Activated CD8-positive, alpha-beta T cell treated with anti-CD3 and anti-CD28 coated beads, Interleukin-2, amount 10 ng/mL, durations not matched to agents 7 days and 5 days (primary cell): ENCODE measurements at regions not wholly inside any gene's neighbourhood (a gene's known extent, or its start where the extent isn't known, plus 50 kb on each side); places are given as distances from the start of the nearest gene placed in this dataset.

Source experiments
- ATAC-seq: fragments of 150-1000 bp; cut with Tn5 transposase; one replicate; pipeline ENCODE4 v1.10.0; 2021; ENCODE audit warnings: moderate library complexity
- CTCF ChIA-PET: fragments of 350-600 bp; sonication (Branson Sonifier 250); formaldehyde crosslinking; loops from one replicate; lab custom pipeline; 2021; ENCODE audit warnings: antibody characterized with exemption; lab: Charles Lee
- POLR2A ChIA-PET: fragments of 350-600 bp; sonication (Branson Sonifier 250); formaldehyde crosslinking; loops from one replicate; lab custom pipeline; 2021; ENCODE audit warnings: antibody characterized with exemption; lab: Charles Lee
- DNase-seq: peaks from one replicate; pipeline ENCODE4 v3.0.0-alpha.2; 2020
- H3K27ac Mint-ChIP-seq: one replicate; pipeline ENCODE4 v1.8.0; 2021; ENCODE audit warnings: mild to moderate bottlenecking, mixed read lengths
- H3K27me3 Mint-ChIP-seq: one replicate; pipeline ENCODE4 v1.8.0; 2021; ENCODE audit warnings: low read depth, mixed read lengths
- H3K36me3 Mint-ChIP-seq: one replicate; pipeline ENCODE4 v1.8.0; 2021; ENCODE audit warnings: low read depth, mixed read lengths
- H3K4me1 Mint-ChIP-seq: one replicate; pipeline ENCODE4 v1.8.0; 2021; ENCODE audit warnings: low read depth, mixed read lengths
- H3K4me3 Mint-ChIP-seq: one replicate; pipeline ENCODE4 v1.8.0; 2021; ENCODE audit warnings: mild to moderate bottlenecking, mixed read lengths
- H3K9me3 Mint-ChIP-seq: one replicate; pipeline ENCODE4 v1.8.0; 2022; ENCODE audit warnings: mixed read lengths; ENCODE audit not compliant: insufficient read depth

- no peaks in the 10 kb centered on the region for H3K36me3 Mint-ChIP-seq
- H3K9me3 Mint-ChIP-seq = no peaks in the 10 kb centered on the region
- ChIA-PET CTCF (no interaction called here), POLR2A (no interaction called here)
- ATAC-seq = no peak
- no peaks in the 10 kb centered on the region for H3K4me1 Mint-ChIP-seq
- DNase-seq = no peak
- no peak overlapping the region for H3K27ac Mint-ChIP-seq
- H3K4me3 Mint-ChIP-seq = no peak overlapping the region
- H3K27me3 Mint-ChIP-seq = no peaks in the 10 kb centered on the region
These were observed 813.8 kb upstream of the HTR2C start for GRCh38 chrX:113770071-113770470.

GRCh38 chrX:113759422-113759821 lies 824.5 kb upstream of the HTR2C start:
- ChIA-PET CTCF (no interaction called here), POLR2A (no interaction called here)
- Mint-ChIP-seq H3K27me3 (no peaks in the 10 kb centered on the region), H3K36me3 (no peaks in the 10 kb centered on the region), H3K4me3 (no peak overlapping the region), H3K9me3 (no peaks in the 10 kb centered on the region), H3K27ac (no peak overlapping the region), H3K4me1 (no peaks in the 10 kb centered on the region)
- no peak for DNase-seq
- ATAC-seq = no peak

- no peaks in the 10 kb centered on the region for H3K36me3 Mint-ChIP-seq
- ChIA-PET POLR2A (no interaction called here), CTCF (no interaction called here)
- no peak overlapping the region for H3K4me3 Mint-ChIP-seq
- ATAC-seq (no peak), DNase-seq (no peak)
- peaks cover 2% of the 10 kb centered on the region for H3K4me1 Mint-ChIP-seq
- H3K9me3 Mint-ChIP-seq = no peaks in the 10 kb centered on the region
- no peaks in the 10 kb centered on the region for H3K27me3 Mint-ChIP-seq
- no peak overlapping the region for H3K27ac Mint-ChIP-seq
These were observed 836.5 kb upstream of the HTR2C start for GRCh38 chrX:113747274-113747973.

GRCh38 chrX:113743069-113743468 lies 840.8 kb upstream of the HTR2C start:
- ChIA-PET CTCF (no interaction called here), POLR2A (no interaction called here)
- Mint-ChIP-seq H3K9me3 (peaks cover 4% of the 10 kb centered on the region), H3K4me1 (peaks cover 2% of the 10 kb centered on the region), H3K4me3 (no peak overlapping the region), H3K36me3 (no peaks in the 10 kb centered on the region), H3K27me3 (no peaks in the 10 kb centered on the region), H3K27ac (no peak overlapping the region)
- DNase-seq = no peak
- ATAC-seq = no peak

- ATAC-seq = no peak
- H3K27me3 Mint-ChIP-seq = no peaks in the 10 kb centered on the region
These were observed 842.1 kb upstream of the HTR2C start for GRCh38 chrX:113741744-113742143.

GRCh38 chrX:113728937-113729336 lies 854.9 kb upstream of the HTR2C start:
- Mint-ChIP-seq H3K36me3 (no peaks in the 10 kb centered on the region), H3K4me1 (no peaks in the 10 kb centered on the region), H3K9me3 (no peaks in the 10 kb centered on the region), H3K27ac (no peak overlapping the region), H3K4me3 (no peak overlapping the region), H3K27me3 (no peaks in the 10 kb centered on the region)
- ChIA-PET POLR2A (no interaction called here), CTCF (no interaction called here)
- no peak for ATAC-seq
- DNase-seq = no peak

More at GRCh38 chrX:113741744-113742143, 842.1 kb upstream of the HTR2C start:
- no peaks in the 10 kb centered on the region for H3K36me3 Mint-ChIP-seq
- CTCF ChIA-PET = no interaction called here
- no peak overlapping the region for H3K27ac Mint-ChIP-seq
- POLR2A ChIA-PET = no interaction called here
- peaks cover 4% of the 10 kb centered on the region for H3K9me3 Mint-ChIP-seq
- no peak for DNase-seq
- H3K4me3 Mint-ChIP-seq = no peak overlapping the region
- peaks cover 2% of the 10 kb centered on the region for H3K4me1 Mint-ChIP-seq

- Mint-ChIP-seq H3K36me3 (no peaks in the 10 kb centered on the region), H3K4me3 (no peak overlapping the region), H3K9me3 (no peaks in the 10 kb centered on the region), H3K4me1 (no peaks in the 10 kb centered on the region), H3K27ac (no peak overlapping the region), H3K27me3 (no peaks in the 10 kb centered on the region)
- CTCF ChIA-PET = no interaction called here
- POLR2A ChIA-PET = no interaction called here
- DNase-seq (no peak), ATAC-seq (no peak)
These were observed 857.0 kb upstream of the HTR2C start for GRCh38 chrX:113726898-113727297.

GRCh38 chrX:113726466-113726865 lies 857.4 kb upstream of the HTR2C start:
- Mint-ChIP-seq H3K36me3 (no peaks in the 10 kb centered on the region), H3K4me3 (no peak overlapping the region), H3K4me1 (no peaks in the 10 kb centered on the region), H3K27me3 (no peaks in the 10 kb centered on the region), H3K27ac (no peak overlapping the region), H3K9me3 (no peaks in the 10 kb centered on the region)
- DNase-seq = no peak
- ATAC-seq = no peak
- ChIA-PET POLR2A (no interaction called here), CTCF (no interaction called here)

- Mint-ChIP-seq H3K36me3 (no peaks in the 10 kb centered on the region), H3K27me3 (no peaks in the 10 kb centered on the region), H3K27ac (no peak overlapping the region), H3K4me1 (no peaks in the 10 kb centered on the region), H3K4me3 (no peak overlapping the region), H3K9me3 (no peaks in the 10 kb centered on the region)
- ChIA-PET CTCF (no interaction called here), POLR2A (no interaction called here)
- DNase-seq = no peak
- no peak for ATAC-seq
These were observed 857.9 kb upstream of the HTR2C start for GRCh38 chrX:113726009-113726408.

GRCh38 chrX:113699939-113700338 lies 859.3 kb upstream of the AMOT start:
- H3K9me3 Mint-ChIP-seq = no peaks in the 10 kb centered on the region
- no peak overlapping the region for H3K27ac Mint-ChIP-seq
- H3K36me3 Mint-ChIP-seq = no peaks in the 10 kb centered on the region
- H3K4me1 Mint-ChIP-seq = no peaks in the 10 kb centered on the region
- no peak overlapping the region for H3K4me3 Mint-ChIP-seq
- CTCF ChIA-PET = no interaction called here
- DNase-seq = no peak
- POLR2A ChIA-PET = no interaction called here
- no peak for ATAC-seq
- H3K27me3 Mint-ChIP-seq = no peaks in the 10 kb centered on the region

- ATAC-seq (no peak), DNase-seq (no peak)
- POLR2A ChIA-PET = no interaction called here
- no peaks in the 10 kb centered on the region for H3K9me3 Mint-ChIP-seq
- no peak overlapping the region for H3K27ac Mint-ChIP-seq
- no peaks in the 10 kb centered on the region for H3K27me3 Mint-ChIP-seq
- H3K4me1 Mint-ChIP-seq = no peaks in the 10 kb centered on the region
- H3K36me3 Mint-ChIP-seq = no peaks in the 10 kb centered on the region
- CTCF ChIA-PET = no interaction called here
- H3K4me3 Mint-ChIP-seq = no peak overlapping the region
These were observed 834.6 kb upstream of the AMOT start for GRCh38 chrX:113675278-113675677.

GRCh38 chrX:113651306-113651705 lies 810.7 kb upstream of the AMOT start:
- DNase-seq = no peak
- POLR2A ChIA-PET = no interaction called here
- ATAC-seq = no peak
- H3K4me1 Mint-ChIP-seq = no peaks in the 10 kb centered on the region
- CTCF ChIA-PET = no interaction called here
- no peaks in the 10 kb centered on the region for H3K9me3 Mint-ChIP-seq
- H3K27ac Mint-ChIP-seq = no peak overlapping the region
- no peak overlapping the region for H3K4me3 Mint-ChIP-seq
- no peaks in the 10 kb centered on the region for H3K36me3 Mint-ChIP-seq
- H3K27me3 Mint-ChIP-seq = no peaks in the 10 kb centered on the region

- ChIA-PET POLR2A (no interaction called here), CTCF (no interaction called here)
- Mint-ChIP-seq H3K36me3 (no peaks in the 10 kb centered on the region), H3K4me3 (no peak overlapping the region), H3K9me3 (peaks cover 7% of the 10 kb centered on the region), H3K27me3 (no peaks in the 10 kb centered on the region), H3K4me1 (no peaks in the 10 kb centered on the region), H3K27ac (no peak overlapping the region)
- ATAC-seq = no peak
- no peak for DNase-seq
These were observed 803.8 kb upstream of the AMOT start for GRCh38 chrX:113644426-113644825.
